SJSA1 (cell line): ENCODE measurements at regions not wholly inside any gene's neighbourhood (a gene's known extent, or its start where the extent isn't known, plus 50 kb on each side); places are given as distances from the start of the nearest gene placed in this dataset.
"Not testable (repeated sequence)": the region's sequence is repeated elsewhere in the genome, so short reads cannot be mapped to it uniquely, and the experiment has no call there.

Experiments
- DNase-seq, 2 experiments: peaks; one replicate each; pipeline ENCODE4 v3.0.0-alpha.2; 2015 to 2020; ENCODE audit warnings: low spot score in 2 of 2, low read depth in 1 of 2
- H3K27ac ChIP-seq: fragments of 250-450 bp; sonication (Bioruptor Pico); 2 replicates; pipeline ENCODE4 v1.5.1; 2020; ENCODE audit warnings: mild to moderate bottlenecking, moderate library complexity
- H3K27me3 ChIP-seq: fragments of 250-450 bp; sonication (Bioruptor Pico); replicated peaks from 2 replicates; pipeline ENCODE4 v1.5.1; 2020; ENCODE audit warnings: mild to moderate bottlenecking, moderate library complexity
- H3K36me3 ChIP-seq: fragments of 250-450 bp; sonication (Bioruptor Pico); 2 replicates; pipeline ENCODE4 v1.5.1; 2020; ENCODE audit warnings: mild to moderate bottlenecking
- H3K4me1 ChIP-seq: fragments of 250-450 bp; sonication (Bioruptor Pico); replicated peaks from 2 replicates; pipeline ENCODE4 v1.6.1; 2021; ENCODE audit warnings: mild to moderate bottlenecking
- H3K4me3 ChIP-seq: fragments of 250-450 bp; sonication (Bioruptor Pico); 2 replicates; pipeline ENCODE4 v1.5.1; 2020; ENCODE audit warnings: mild to moderate bottlenecking
- H3K9me3 ChIP-seq: fragments of 250-450 bp; sonication (Bioruptor Pico); replicated peaks from 2 replicates; pipeline ENCODE4 v1.5.1; 2020; ENCODE audit warnings: mild to moderate bottlenecking

DNA sequence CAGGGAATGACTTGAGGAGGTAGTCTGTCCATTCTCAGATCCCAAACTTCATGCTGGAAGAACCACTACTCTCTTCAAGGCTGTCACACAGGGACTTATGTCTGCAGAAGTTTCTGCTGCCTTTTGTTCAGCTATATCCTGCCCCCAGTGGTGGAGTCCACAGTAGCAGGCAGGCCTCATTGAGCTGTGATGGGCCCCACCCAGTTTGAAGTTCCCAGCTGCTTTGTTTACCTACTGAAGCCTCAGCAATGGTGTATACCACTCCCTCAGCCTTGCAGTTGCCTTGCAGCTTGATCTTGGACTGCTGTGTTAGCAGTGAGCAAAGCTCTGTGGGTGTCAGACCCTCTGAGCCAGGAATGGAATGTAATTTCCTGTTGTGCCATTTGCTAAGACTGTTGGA, 212.0 kb downstream of the CDY2B start:
- DNase-seq, H3K27me3 ChIP-seq, H3K27ac ChIP-seq, H3K9me3 ChIP-seq, H3K4me1 ChIP-seq, H3K36me3 ChIP-seq, H3K4me3 ChIP-seq: not testable (repeated sequence)

DNA sequence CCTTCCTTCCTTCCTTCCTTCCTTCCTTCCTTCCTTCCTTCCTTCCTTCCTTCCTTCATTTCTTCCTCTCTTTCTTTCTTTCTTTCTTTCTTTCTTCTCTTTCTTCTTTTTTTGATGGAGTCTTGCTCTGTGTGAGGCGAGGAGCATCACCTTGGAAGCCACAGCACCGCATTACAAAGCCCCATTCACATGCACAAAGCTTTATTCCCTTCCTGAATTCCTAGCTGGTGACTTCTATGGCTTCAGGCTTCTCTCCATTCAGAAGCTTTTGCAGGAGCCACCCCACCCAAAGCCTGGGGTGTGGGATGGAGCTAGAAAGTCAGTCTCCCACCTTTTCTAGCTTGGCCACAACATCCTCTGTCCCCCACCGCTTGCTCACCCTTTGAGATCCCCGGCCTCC, 237.0 kb downstream of the CDY2B start:
- not testable (repeated sequence) for H3K4me3 ChIP-seq, DNase-seq

DNA sequence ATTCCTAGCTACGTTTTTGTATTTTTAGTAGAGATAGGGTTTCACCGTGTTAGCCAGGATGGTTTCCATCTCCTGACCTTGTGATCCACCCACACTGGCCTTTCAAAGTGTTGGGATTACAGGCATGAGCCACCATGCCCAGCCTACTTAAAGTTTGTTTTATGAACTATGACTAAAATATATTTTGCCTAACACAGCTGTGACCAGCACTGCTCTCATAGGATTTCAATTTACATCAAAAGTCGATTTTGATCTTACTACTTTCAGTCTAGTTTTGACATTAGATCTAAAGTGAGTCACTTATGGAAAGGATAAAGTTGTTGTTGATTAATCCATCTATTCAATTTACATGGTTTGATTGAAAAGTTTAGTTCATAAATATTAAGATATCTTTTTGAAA, 245.5 kb downstream of the CDY2B start:
- not testable (repeated sequence) for H3K27ac ChIP-seq, H3K4me3 ChIP-seq, H3K36me3 ChIP-seq, DNase-seq, H3K27me3 ChIP-seq, H3K9me3 ChIP-seq, H3K4me1 ChIP-seq

More for the DNA sequence above, 237.0 kb downstream of the CDY2B start:
- H3K9me3 ChIP-seq, H3K27me3 ChIP-seq, H3K4me1 ChIP-seq, H3K36me3 ChIP-seq, H3K27ac ChIP-seq: not testable (repeated sequence)

GRCh38 chrY:17611256-17611655, 268.8 kb downstream of the CDY2B start:
- DNase-seq, H3K4me3 ChIP-seq, H3K27ac ChIP-seq, H3K9me3 ChIP-seq, H3K36me3 ChIP-seq, H3K27me3 ChIP-seq, H3K4me1 ChIP-seq: not testable (repeated sequence)

DNA sequence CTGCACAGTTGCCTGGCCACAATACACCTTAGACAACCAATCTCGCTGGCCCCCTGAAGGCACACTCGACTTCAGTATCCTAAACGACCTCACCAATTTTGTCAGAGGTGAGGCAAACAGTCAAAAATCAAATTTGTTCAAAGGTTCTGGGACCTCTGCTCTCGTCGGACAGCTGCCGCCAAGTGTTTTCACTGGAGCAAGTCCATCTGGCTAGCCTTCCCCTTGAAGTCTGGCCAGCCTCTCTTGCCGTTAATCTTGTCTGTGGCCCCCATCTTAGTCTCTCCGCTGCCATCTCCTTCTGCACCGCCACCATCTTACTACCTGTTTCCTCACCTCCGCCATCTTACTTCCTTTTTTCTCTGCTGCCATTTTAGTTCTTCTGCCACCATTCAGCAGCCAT, 269.4 kb downstream of the CDY2B start:
- H3K9me3 ChIP-seq, H3K4me3 ChIP-seq, H3K4me1 ChIP-seq, H3K27me3 ChIP-seq, DNase-seq, H3K27ac ChIP-seq, H3K36me3 ChIP-seq: not testable (repeated sequence)

DNA sequence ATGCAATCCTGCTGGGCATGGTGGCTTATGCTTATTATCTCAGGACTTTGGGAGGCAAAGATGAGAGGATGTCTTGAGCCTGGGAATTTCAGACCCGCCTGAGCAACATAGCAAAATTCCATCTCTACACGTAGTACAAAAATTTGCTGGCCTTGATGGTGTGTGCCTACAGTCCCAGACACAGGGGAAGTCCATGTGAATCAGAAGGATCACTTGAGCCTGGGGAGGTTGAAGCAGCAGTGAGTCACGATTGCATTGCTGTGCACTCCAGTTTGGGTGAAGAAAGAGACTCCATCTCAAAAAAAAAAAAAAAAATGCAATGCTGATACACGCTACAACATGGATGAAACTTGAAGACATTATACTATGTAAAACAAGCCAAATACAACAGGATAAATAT, 272.9 kb downstream of the CDY2B start:
- H3K36me3 ChIP-seq, H3K4me1 ChIP-seq, H3K4me3 ChIP-seq, H3K9me3 ChIP-seq, H3K27me3 ChIP-seq, H3K27ac ChIP-seq, DNase-seq: not testable (repeated sequence)

DNA sequence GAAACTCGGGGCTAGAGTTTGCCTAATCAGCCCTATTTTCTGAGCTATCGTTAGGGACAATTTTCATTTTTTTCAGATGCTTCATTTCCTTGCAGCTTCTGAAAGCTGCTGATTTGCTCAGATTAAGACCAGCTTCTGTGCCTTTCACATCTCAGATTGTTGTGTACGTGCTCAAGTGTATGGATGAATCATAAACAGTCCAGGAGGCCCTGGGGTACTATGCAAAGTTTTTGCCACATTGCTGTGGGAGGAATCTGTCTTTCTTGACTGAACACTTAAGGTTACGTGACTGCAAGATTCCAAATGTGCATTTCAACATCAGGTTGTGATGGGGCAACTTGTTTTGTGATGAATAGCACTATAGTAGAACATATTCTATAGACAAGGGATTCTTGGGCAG, 280.8 kb downstream of the CDY2B start:
- not testable (repeated sequence) for H3K4me3 ChIP-seq

DNA sequence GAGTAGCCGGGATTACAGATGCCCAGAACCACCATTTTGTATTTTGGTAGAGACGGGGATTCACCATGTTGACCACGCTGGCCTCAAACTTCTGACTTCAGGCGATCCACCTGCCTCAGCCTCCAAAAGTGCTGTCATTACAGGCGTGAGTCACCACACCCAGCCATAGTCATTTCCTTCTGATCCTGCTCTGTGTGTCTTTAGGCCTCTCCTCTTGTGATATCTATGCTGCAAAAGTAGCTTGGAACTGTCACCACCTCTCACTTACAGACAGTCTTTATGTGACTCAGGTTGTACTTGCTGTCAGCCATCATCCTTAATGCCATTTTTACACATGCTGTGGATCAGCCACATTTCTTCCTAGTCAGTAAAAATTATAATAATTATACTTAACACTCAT, 286.3 kb downstream of the CDY2B start:
- not testable (repeated sequence) for DNase-seq, H3K36me3 ChIP-seq, H3K27me3 ChIP-seq, H3K9me3 ChIP-seq, H3K4me3 ChIP-seq, H3K27ac ChIP-seq, H3K4me1 ChIP-seq

More for the DNA sequence above, 280.8 kb downstream of the CDY2B start:
- not testable (repeated sequence) for H3K36me3 ChIP-seq, H3K9me3 ChIP-seq, H3K27me3 ChIP-seq, H3K4me1 ChIP-seq, H3K27ac ChIP-seq, DNase-seq

GRCh38 chrY:17579956-17580519, 300.0 kb downstream of the CDY2B start:
- H3K4me3 ChIP-seq, DNase-seq, H3K4me1 ChIP-seq, H3K27ac ChIP-seq, H3K9me3 ChIP-seq, H3K27me3 ChIP-seq, H3K36me3 ChIP-seq: not testable (repeated sequence)

GRCh38 chrY:17579131-17579955, 300.7 kb downstream of the CDY2B start:
- H3K4me3 ChIP-seq, H3K27me3 ChIP-seq, H3K9me3 ChIP-seq, H3K4me1 ChIP-seq, H3K27ac ChIP-seq, H3K36me3 ChIP-seq: not testable (repeated sequence)
- peak in 1 of 2 experiments; percentile 14 for DNase-seq

GRCh38 chrY:17563114-17563513, 316.9 kb downstream of the CDY2B start:
- not testable (repeated sequence) for DNase-seq, H3K4me1 ChIP-seq, H3K4me3 ChIP-seq, H3K27ac ChIP-seq, H3K9me3 ChIP-seq, H3K36me3 ChIP-seq, H3K27me3 ChIP-seq
